Liver (tissue), 8 donors: ENCODE measurements at regions not wholly inside any gene's neighbourhood (a gene's known extent, or its start where the extent isn't known, plus 50 kb on each side); places are given as distances from the start of the nearest gene placed in this dataset.

Experiments
- DNase-seq: peaks from one replicate; pipeline ENCODE4 v3.0.0-alpha.2; 2017; ENCODE audit warnings: low spot score
- H3K27ac ChIP-seq, 2 donors: one replicate each; pipeline ENCODE4 v1.7.0; 2013; ENCODE audit warnings: inconsistent platforms in 2 of 2, low read length in 2 of 2, control low read depth in 1 of 2, low read depth in 1 of 2, mild to moderate bottlenecking in 1 of 2
- H3K27me3 ChIP-seq, 4 donors: one replicate each; pipeline versions ENCODE4 v1.6.1 to v1.7.0; 2013; ENCODE audit warnings: low read length in 3 of 4, inconsistent platforms in 1 of 4, mild to moderate bottlenecking in 1 of 4, moderate library complexity in 1 of 4; ENCODE audit not compliant: control insufficient read depth in 4 of 4, insufficient read depth in 4 of 4
- H3K36me3 ChIP-seq, 4 donors: one replicate each; pipeline versions ENCODE4 v1.6.1 to v1.7.0; 2013; ENCODE audit warnings: low read length in 3 of 4, mild to moderate bottlenecking in 3 of 4, low read depth in 1 of 4, moderate library complexity in 1 of 4; ENCODE audit not compliant: control insufficient read depth in 4 of 4, insufficient read depth in 3 of 4
- H3K4me1 ChIP-seq, 4 donors: one replicate each; pipeline versions ENCODE4 v1.6.1 to v1.7.0; 2013; ENCODE audit warnings: low read length in 3 of 4, mild to moderate bottlenecking in 3 of 4, moderate library complexity in 1 of 4; ENCODE audit not compliant: control insufficient read depth in 4 of 4, insufficient read depth in 4 of 4
- H3K4me3 ChIP-seq, 3 donors: one replicate each; pipeline versions ENCODE4 v1.6.1 to v1.7.0; 2013; ENCODE audit warnings: low read length in 3 of 3, control low read depth in 1 of 3, low read depth in 1 of 3, mild to moderate bottlenecking in 1 of 3
- H3K9ac ChIP-seq, 2 donors: one replicate each; pipeline ENCODE4 v1.7.0; 2013; ENCODE audit warnings: low read length in 2 of 2, mild to moderate bottlenecking in 2 of 2, moderate library complexity in 2 of 2, control low read depth in 1 of 2, low read depth in 1 of 2
- H3K9me3 ChIP-seq, 4 donors: one replicate each; pipeline versions ENCODE4 v1.6.1 to v1.7.0; 2013; ENCODE audit warnings: low read length in 3 of 4; ENCODE audit not compliant: control insufficient read depth in 4 of 4
- ATF3 ChIP-seq: IDR thresholded peaks from 2 replicates; pipeline ENCODE4 v1.6.1; 2016; ENCODE audit warnings: antibody characterized with exemption
- CTCF ChIP-seq: fragments of 150-350 bp; IDR thresholded peaks from 2 replicates; pipeline ENCODE4 v1.5.1; 2017; ENCODE audit warnings: improper control_type of control experiment, low read depth, low read length; ENCODE audit not compliant: missing input control
- EGR1 ChIP-seq, 2 donors: IDR thresholded peaks; 2 replicates each; pipeline ENCODE4 v1.6.1; 2016 to 2018; ENCODE audit warnings: antibody characterized with exemption in 2 of 2, low read depth in 2 of 2
- FOXA1 ChIP-seq: IDR thresholded peaks from 2 replicates; pipeline ENCODE4 v1.6.1; 2016; ENCODE audit warnings: antibody characterized with exemption
- FOXA2 ChIP-seq: IDR thresholded peaks from 2 replicates; pipeline ENCODE4 v1.6.1; 2016; ENCODE audit warnings: antibody characterized with exemption
- GABPA ChIP-seq, 2 donors: IDR thresholded peaks in 1 of 2; conservative IDR thresholded peaks in 1 of 2; 2 replicates each; pipeline ENCODE4 v1.6.1; 2016; ENCODE audit warnings: antibody characterized with exemption in 2 of 2, mild to moderate bottlenecking in 1 of 2, moderate library complexity in 1 of 2
- HNF4G ChIP-seq: IDR thresholded peaks from 2 replicates; pipeline ENCODE4 v1.6.1; 2016; ENCODE audit warnings: antibody characterized with exemption
- JUND ChIP-seq, 2 donors: IDR thresholded peaks; 2 replicates each; pipeline ENCODE4 v1.6.1; 2016; ENCODE audit warnings: antibody characterized with exemption in 2 of 2
- NR2F2 ChIP-seq: IDR thresholded peaks from 2 replicates; pipeline ENCODE4 v1.6.1; 2016; ENCODE audit warnings: antibody characterized with exemption
- RAD21 ChIP-seq, 2 donors: IDR thresholded peaks; 2 replicates each; pipeline ENCODE4 v1.6.1; 2016; ENCODE audit warnings: antibody characterized with exemption in 2 of 2, mild to moderate bottlenecking in 2 of 2
- REST ChIP-seq: IDR thresholded peaks from 2 replicates; pipeline ENCODE4 v1.6.1; 2016; ENCODE audit warnings: antibody characterized with exemption, mild to moderate bottlenecking
- RXRA ChIP-seq, 2 donors: IDR thresholded peaks; 2 replicates each; pipeline ENCODE4 v1.6.1; 2017 to 2018; ENCODE audit warnings: antibody characterized with exemption in 2 of 2, mild to moderate bottlenecking in 1 of 2
- SP1 ChIP-seq: IDR thresholded peaks from 2 replicates; pipeline ENCODE4 v1.6.1; 2018; ENCODE audit warnings: antibody characterized with exemption, mild to moderate bottlenecking
- YY1 ChIP-seq: IDR thresholded peaks from 2 replicates; pipeline ENCODE4 v1.6.1; 2016; ENCODE audit warnings: antibody characterized with exemption, mild to moderate bottlenecking
- ZBTB33 ChIP-seq: IDR thresholded peaks from 2 replicates; pipeline ENCODE4 v1.6.1; 2016; ENCODE audit warnings: antibody characterized with exemption
- WGBS: extraction: QIAGEN DNeasy Blood & Tissue Kit; methylation state at CpG from one replicate; pipeline ENCODE4 v1.1.7; 2013; 5-methylcytosine and 5-hydroxymethylcytosine counted together
- donor health status: healthy.
- donor health status: healthy.
- donor health status: healthy.
- donor health status: healthy.
- donor health status: healthy.

- Histone ChIP-seq H3K27me3 (no peaks in the 10 kb centered on the region), H3K4me1 (no peaks in the 10 kb centered on the region), H3K27ac (no peak overlapping the region), H3K9me3 (no peaks in the 10 kb centered on the region), H3K4me3 (no peak overlapping the region), H3K9ac (no peak overlapping the region), H3K36me3 (no peaks in the 10 kb centered on the region)
- no peak for DNase-seq
- TF ChIP-seq RXRA (IDR thresholded peaks at IDR 0.05), result no peak
- TF ChIP-seq NR2F2, result no peak
- TF ChIP-seq HNF4G, result no peak
- TF ChIP-seq ZBTB33, result no peak
- TF ChIP-seq FOXA2, result no peak
- no peak for TF ChIP-seq FOXA1
- no peak for TF ChIP-seq GABPA (IDR thresholded peaks at IDR 0.05 in 1 of 2, conservative IDR thresholded peaks at IDR 0.05 in 1 of 2)
- no peak for TF ChIP-seq ATF3
These were observed 412.7 kb upstream of the ANKRD30A start for GRCh38 chr10:36712695-36713094.

GRCh38 chr10:36711361-36711760 is 414.0 kb upstream of the ANKRD30A start:
- H3K4me3 ChIP-seq, result no peak overlapping the region
- H3K36me3 ChIP-seq, result no peaks in the 10 kb centered on the region
- 90% methylated on average over 4 of the region's 4 CpGs for WGBS
- TF ChIP-seq RAD21 (IDR thresholded peaks at IDR 0.05) (no peak), RXRA (IDR thresholded peaks at IDR 0.05) (no peak), EGR1 (IDR thresholded peaks at IDR 0.05; ENCODE audit: low read depth in 2 of 2) (no peak), YY1 (no peak), JUND (IDR thresholded peaks at IDR 0.05) (no peak), CTCF (no peak), SP1 (no peak), FOXA2 (no peak), ZBTB33 (no peak), FOXA1 (no peak), REST (no peak)
- no peaks in the 10 kb centered on the region for H3K9me3 ChIP-seq
- no peak overlapping the region for H3K9ac ChIP-seq
- no peaks in the 10 kb centered on the region for H3K4me1 ChIP-seq
- no peak overlapping the region for H3K27ac ChIP-seq
- DNase-seq, result no peak
- H3K27me3 ChIP-seq, result no peaks in the 10 kb centered on the region
